SU-DHL-6 (cell line): ENCODE measurements at regions not wholly inside any gene's neighbourhood (a gene's known extent, or its start where the extent isn't known, plus 50 kb on each side); places are given as distances from the start of the nearest gene placed in this dataset.

ENCODE experiments used
- CTCF ChIP-seq: fragments of 200-600 bp; sonication (generic); IDR thresholded peaks from one replicate; pipeline ENCODE4 v1.5.1; 2017; ENCODE audit warnings: antibody characterized with exemption, mild to moderate bottlenecking, low read length, moderate library complexity; ENCODE audit not compliant: insufficient read depth, poor library complexity, severe bottlenecking
- EZH2phosphoT487 ChIP-seq: fragments of 200-600 bp; sonication (generic), shearing (Covaris generic); conservative IDR thresholded peaks from 2 replicates; pipeline ENCODE4 v1.6.1; 2018; ENCODE audit warnings: mild to moderate bottlenecking, antibody characterized with exemption, low read length, moderate library complexity, mixed read lengths

DNA sequence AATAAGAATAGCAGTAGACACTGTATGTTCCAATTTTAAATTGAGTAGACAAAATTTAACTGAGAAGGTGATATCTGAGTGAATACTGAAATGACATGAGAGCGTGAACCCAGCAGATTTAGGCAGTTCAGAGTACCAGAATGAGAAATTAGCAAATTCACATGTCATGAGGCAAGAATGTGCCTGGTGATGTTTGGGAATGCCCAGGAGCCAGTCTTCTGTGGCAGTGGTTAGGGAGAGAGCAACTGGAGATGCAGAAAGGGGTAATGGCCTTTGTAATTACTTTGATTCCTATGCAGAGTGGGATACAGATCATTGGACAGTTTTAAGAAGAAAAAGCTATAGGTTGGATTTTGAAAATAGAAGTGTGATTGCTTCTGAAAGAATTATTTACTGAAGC lies 621.9 kb downstream of the TECRL start:
- TF ChIP-seq CTCF (no peak), EZH2phosphoT487 (no peak)
